ENCODE measurements at regions not wholly inside any gene's neighbourhood (a gene's known extent, or its start where the extent isn't known, plus 50 kb on each side); places are given as distances from the start of the nearest gene placed in this dataset.

DNA sequence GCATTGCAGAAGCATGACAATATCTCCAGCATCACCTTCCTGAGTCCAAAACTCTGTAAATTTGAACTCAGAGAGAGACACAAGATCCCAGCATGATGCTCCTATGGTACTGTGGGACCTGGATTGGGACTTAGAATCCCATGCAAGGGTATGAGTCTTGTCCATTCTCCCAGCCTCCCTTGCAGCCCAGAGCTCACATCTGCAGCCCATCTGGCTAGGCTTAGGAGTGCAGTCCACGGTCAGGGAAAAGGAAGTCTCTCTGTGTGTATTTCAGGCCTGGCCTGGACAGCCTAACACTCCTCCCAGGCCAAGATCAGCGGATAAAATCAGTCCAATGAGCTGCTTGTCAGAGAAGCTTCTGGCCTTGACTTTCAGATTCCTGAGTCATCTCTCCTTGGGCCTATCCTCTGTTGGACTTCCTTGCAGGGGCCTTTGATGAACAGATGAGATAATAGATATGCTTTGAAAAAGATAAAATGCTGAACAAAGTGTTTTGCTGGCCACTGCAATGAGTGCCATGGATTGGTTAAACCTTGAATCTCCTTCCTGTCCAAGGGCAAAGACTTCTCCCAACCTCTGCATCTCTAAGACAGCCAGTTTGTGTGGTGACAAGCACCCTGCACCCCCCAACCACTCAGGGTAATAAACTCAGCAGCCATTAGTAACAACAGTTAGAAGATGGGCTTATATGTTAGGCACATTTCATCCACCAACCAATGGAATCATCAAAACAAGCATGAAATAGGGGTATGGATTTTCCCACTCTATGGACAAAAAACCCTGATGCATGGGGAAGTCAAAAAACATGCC is 412.8 kb upstream of the TBX3 start:
- no peak overlapping the region for H3K27ac ChIP-seq
- intact Hi-C loops (cut with DNase I): no loop called here
- H3K27me3 ChIP-seq: no peaks in the 10 kb centered on the region
- H3K36me3 ChIP-seq: no peaks in the 10 kb centered on the region
- peaks cover 5% of the 10 kb centered on the region for H3K4me1 ChIP-seq
- ATAC-seq: peak; percentile 63
- TF ChIP-seq, protein P1, sequence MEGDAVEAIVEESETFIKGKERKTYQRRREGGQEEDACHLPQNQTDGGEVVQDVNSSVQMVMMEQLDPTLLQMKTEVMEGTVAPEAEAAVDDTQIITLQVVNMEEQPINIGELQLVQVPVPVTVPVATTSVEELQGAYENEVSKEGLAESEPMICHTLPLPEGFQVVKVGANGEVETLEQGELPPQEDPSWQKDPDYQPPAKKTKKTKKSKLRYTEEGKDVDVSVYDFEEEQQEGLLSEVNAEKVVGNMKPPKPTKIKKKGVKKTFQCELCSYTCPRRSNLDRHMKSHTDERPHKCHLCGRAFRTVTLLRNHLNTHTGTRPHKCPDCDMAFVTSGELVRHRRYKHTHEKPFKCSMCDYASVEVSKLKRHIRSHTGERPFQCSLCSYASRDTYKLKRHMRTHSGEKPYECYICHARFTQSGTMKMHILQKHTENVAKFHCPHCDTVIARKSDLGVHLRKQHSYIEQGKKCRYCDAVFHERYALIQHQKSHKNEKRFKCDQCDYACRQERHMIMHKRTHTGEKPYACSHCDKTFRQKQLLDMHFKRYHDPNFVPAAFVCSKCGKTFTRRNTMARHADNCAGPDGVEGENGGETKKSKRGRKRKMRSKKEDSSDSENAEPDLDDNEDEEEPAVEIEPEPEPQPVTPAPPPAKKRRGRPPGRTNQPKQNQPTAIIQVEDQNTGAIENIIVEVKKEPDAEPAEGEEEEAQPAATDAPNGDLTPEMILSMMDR (IDR thresholded peaks at IDR 0.05): no peak
- no peak overlapping the region for H3K4me3 ChIP-seq
- no peak for DNase-seq
- no peaks in the 10 kb centered on the region for H3K9me3 ChIP-seq

DNA sequence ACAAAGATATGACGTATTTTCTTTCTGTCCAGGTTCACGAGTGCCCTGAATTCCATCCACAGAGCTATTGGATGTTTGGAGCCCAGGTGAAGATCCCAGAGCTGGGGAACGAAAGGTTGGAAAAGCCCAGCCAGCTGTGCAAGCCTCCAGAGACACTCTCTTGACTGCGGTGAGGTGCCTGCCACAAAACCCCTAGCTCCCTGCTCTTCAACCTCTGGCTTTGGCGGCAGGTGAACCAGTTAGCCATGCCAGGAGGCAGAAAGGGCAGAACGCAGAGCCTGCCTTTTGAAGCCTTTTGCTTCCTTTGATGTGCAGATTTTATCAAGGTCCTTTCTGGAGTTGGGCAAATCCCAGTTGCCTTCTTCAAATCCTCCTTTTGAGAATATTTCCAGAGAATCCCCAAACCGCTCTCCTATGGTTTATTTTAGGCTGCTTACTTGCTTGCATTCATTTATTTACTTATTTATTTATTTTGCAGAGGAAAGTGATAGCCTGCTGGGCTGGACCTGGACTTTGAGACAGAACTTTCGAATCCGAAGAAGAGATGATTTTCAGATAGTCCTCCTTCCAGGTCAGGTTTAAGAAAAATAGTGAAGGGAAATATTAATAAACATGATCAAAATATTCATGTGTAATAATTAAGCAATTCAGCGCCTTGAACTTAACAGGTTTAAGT is 411.2 kb upstream of the TBX3 start:
- DNase-seq (no peak), ATAC-seq (no peak)
- intact Hi-C loops (cut with DNase I): no loop called here
- no peaks in the 10 kb centered on the region for H3K36me3 ChIP-seq
- TF ChIP-seq, protein P1 (IDR thresholded peaks at IDR 0.05): no peak
- H3K27ac ChIP-seq: no peak overlapping the region
- H3K4me3 ChIP-seq: no peak overlapping the region
- no peaks in the 10 kb centered on the region for H3K27me3 ChIP-seq
- H3K9me3 ChIP-seq: no peaks in the 10 kb centered on the region
- H3K4me1 ChIP-seq: peaks cover 5% of the 10 kb centered on the region

DNA sequence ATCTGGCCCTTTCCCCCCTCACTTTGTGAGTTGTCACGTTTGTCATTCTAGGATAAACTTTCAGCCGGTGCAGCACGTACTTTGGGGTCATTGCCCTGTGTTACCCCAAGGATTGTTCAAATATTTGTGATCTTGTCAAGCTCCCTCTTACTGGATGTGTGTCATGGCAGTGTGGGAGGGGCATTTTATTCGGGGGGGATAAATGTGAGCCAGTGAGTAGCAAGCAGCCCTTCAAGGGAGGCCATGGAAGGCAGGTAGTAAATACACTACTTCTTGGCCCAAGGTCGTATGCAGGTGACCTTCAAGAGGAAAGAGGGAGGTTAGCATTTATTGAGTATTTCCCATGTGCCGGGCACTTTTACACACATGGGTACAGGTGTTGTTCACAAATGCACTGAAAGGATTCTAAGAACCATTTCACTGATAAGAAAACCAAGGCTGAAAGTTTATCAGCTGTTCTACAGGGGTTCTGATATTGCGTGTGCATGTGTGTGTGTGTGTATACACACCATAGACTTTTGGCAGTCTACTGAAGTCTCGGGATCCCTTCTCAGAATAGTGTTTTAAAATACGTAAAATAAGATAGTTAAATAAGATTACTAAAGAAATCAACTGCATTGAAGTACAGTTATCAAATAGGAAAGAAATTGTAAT is 410.3 kb upstream of the TBX3 start:
- no peak overlapping the region for H3K27ac ChIP-seq
- TF ChIP-seq, protein P1 (IDR thresholded peaks at IDR 0.05): no peak
- H3K36me3 ChIP-seq: no peaks in the 10 kb centered on the region
- no peak overlapping the region for H3K4me3 ChIP-seq
- ATAC-seq (no peak), DNase-seq (no peak)
- intact Hi-C loops (cut with DNase I): no loop called here
- H3K27me3 ChIP-seq: no peaks in the 10 kb centered on the region
- H3K9me3 ChIP-seq: no peaks in the 10 kb centered on the region
- peaks cover 5% of the 10 kb centered on the region for H3K4me1 ChIP-seq

DNA sequence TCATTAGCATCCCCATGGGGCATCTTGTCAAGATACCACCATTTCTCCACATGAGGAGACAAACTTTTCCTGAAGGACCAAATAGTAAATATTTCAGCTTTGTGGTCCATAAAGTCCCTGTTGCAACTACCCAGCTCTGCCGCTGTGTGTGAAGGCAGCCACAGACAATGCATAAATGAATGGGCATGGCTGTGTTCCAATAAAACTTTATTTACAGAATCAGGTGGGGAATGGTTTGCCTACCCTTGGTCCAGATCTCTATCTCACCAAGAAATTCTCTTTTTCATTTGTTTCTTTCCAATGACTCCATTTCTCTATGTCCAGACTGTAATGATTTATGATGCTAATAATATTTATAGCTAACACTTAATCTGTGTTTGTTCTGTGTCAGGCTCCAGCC is 409.3 kb upstream of the TBX3 start:
- no peaks in the 10 kb centered on the region for H3K27me3 ChIP-seq
- no peaks in the 10 kb centered on the region for H3K36me3 ChIP-seq
- no peak overlapping the region for H3K27ac ChIP-seq
- TF ChIP-seq, protein P1 (IDR thresholded peaks at IDR 0.05): no peak
- H3K9me3 ChIP-seq: no peaks in the 10 kb centered on the region
- ATAC-seq: no peak
- intact Hi-C loops (cut with DNase I): no loop called here
- peaks cover 5% of the 10 kb centered on the region for H3K4me1 ChIP-seq
- H3K4me3 ChIP-seq: no peak overlapping the region
- DNase-seq: no peak

DNA sequence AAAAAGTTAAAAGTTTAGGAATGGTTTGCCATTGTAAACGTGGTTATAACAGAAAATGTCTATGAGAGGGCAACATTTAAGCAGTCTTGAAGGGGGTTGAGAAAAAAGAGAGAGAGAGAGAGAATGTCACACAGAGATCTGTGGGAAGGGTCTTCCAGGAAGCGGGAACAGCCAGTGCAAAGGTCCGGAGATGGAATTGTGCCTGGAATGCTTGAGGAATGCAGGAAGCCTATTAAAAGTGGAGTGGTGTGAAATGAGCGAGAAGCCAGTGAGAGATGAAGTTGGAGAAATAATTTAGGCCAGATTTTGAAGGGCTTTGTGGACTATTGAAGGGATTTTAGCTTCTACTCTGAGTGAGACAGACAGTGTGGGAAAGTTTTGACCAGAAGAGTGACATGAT is 406.8 kb upstream of the TBX3 start:
- H3K27ac ChIP-seq: no peak overlapping the region
- no peak overlapping the region for H3K4me3 ChIP-seq
- H3K27me3 ChIP-seq: no peaks in the 10 kb centered on the region
- no peaks in the 10 kb centered on the region for H3K4me1 ChIP-seq
- no peak for ATAC-seq
- intact Hi-C loops (cut with DNase I): no loop called here
- H3K36me3 ChIP-seq: no peaks in the 10 kb centered on the region
- TF ChIP-seq, protein P1 (IDR thresholded peaks at IDR 0.05): no peak
- DNase-seq: no peak
- H3K9me3 ChIP-seq: no peaks in the 10 kb centered on the region
